Prostate gland (tissue), 2 donors: ENCODE measurements at regions not wholly inside any gene's neighbourhood (a gene's known extent, or its start where the extent isn't known, plus 50 kb on each side); places are given as distances from the start of the nearest gene placed in this dataset.

Experiments used
- POLR2AphosphoS5 ChIP-seq: sonication (generic); formaldehyde crosslinking; IDR thresholded peaks from one replicate; pipeline ENCODE4 v1.6.1; 2017; ENCODE audit warnings: antibody characterized with exemption
- TF ChIP-seq, protein P1 (sequence below), 4 experiments: fragments of 200-600 bp in 2 of 4; fragments of 450-650 bp in 2 of 4; sonication (generic) in 2 of 4; IDR thresholded peaks; 1 replicate in 3 of 4; 2 replicates in 1 of 4; pipeline ENCODE4 v1.5.1; 2016 to 2019; ENCODE audit warnings: antibody characterized with exemption in 4 of 4, mild to moderate bottlenecking in 2 of 4, moderate library complexity in 2 of 4

GRCh38 chr2:134129900-134130537 is 123.9 kb upstream of the MGAT5 start:
- no peak for TF ChIP-seq POLR2AphosphoS5
- TF ChIP-seq, protein P1, sequence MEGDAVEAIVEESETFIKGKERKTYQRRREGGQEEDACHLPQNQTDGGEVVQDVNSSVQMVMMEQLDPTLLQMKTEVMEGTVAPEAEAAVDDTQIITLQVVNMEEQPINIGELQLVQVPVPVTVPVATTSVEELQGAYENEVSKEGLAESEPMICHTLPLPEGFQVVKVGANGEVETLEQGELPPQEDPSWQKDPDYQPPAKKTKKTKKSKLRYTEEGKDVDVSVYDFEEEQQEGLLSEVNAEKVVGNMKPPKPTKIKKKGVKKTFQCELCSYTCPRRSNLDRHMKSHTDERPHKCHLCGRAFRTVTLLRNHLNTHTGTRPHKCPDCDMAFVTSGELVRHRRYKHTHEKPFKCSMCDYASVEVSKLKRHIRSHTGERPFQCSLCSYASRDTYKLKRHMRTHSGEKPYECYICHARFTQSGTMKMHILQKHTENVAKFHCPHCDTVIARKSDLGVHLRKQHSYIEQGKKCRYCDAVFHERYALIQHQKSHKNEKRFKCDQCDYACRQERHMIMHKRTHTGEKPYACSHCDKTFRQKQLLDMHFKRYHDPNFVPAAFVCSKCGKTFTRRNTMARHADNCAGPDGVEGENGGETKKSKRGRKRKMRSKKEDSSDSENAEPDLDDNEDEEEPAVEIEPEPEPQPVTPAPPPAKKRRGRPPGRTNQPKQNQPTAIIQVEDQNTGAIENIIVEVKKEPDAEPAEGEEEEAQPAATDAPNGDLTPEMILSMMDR (IDR thresholded peaks at IDR 0.05) = no peak
